ENCODE measurements at regions not wholly inside any gene's neighbourhood (a gene's known extent, or its start where the extent isn't known, plus 50 kb on each side); places are given as distances from the start of the nearest gene placed in this dataset.

DNA sequence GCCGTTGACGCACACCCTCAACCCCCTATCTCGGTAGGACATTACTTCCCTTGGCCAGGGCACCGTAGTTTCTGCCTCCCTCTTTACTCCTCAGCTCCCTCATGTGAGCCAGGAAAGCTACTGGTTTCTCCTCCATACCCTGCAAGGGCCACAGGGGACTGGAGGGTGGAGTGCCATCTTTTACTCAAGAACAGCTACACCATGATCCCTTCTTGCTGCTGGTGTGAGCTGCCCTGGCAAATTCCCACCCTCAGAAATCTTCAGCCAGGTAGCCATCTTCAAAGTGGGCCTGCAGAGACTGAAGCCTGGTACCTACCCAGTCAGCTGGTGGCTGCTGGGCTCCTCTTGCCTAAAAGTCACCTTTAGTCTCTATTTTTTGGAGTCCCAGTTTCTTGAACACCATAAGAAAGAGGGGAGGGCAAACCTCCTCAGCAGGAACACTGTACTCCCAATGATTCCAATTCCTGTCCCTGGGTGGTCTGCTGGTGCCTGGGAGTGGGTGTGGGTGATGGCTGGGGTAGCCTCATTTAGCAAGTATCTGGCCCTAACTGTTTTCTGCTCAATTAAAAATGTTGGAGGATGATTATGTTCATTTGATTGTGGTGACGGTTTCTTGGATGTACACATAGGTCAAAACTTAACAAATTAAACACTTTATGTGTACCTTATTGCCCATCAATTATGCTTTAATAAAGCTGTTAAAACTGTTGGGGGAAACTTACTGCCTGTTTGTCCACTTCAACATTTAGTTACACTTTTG lies 105.0 kb upstream of the NPY start:
- no peaks in the 10 kb centered on the region for H3K9me3 ChIP-seq
- H3K4me3 ChIP-seq, result no peak overlapping the region
- H3K36me3 ChIP-seq, result no peaks in the 10 kb centered on the region
- no peak overlapping the region for H3K27ac ChIP-seq
- TF ChIP-seq, protein P1, sequence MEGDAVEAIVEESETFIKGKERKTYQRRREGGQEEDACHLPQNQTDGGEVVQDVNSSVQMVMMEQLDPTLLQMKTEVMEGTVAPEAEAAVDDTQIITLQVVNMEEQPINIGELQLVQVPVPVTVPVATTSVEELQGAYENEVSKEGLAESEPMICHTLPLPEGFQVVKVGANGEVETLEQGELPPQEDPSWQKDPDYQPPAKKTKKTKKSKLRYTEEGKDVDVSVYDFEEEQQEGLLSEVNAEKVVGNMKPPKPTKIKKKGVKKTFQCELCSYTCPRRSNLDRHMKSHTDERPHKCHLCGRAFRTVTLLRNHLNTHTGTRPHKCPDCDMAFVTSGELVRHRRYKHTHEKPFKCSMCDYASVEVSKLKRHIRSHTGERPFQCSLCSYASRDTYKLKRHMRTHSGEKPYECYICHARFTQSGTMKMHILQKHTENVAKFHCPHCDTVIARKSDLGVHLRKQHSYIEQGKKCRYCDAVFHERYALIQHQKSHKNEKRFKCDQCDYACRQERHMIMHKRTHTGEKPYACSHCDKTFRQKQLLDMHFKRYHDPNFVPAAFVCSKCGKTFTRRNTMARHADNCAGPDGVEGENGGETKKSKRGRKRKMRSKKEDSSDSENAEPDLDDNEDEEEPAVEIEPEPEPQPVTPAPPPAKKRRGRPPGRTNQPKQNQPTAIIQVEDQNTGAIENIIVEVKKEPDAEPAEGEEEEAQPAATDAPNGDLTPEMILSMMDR (IDR thresholded peaks at IDR 0.05), result no peak
- TF ChIP-seq POLR2A (IDR thresholded peaks at IDR 0.05), result no peak
- no peaks in the 10 kb centered on the region for H3K27me3 ChIP-seq
- no peaks in the 10 kb centered on the region for H3K4me1 ChIP-seq
- DNase-seq (no peak), ATAC-seq (no peak)
- intact Hi-C loops (cut with DNase I), result no loop called here
- 90% methylated on average over 4 of the region's 5 CpGs for WGBS (ENCODE audit: insufficient coverage, low coverage, low lambda C conversion rate, missing lambda C conversion rate)

DNA sequence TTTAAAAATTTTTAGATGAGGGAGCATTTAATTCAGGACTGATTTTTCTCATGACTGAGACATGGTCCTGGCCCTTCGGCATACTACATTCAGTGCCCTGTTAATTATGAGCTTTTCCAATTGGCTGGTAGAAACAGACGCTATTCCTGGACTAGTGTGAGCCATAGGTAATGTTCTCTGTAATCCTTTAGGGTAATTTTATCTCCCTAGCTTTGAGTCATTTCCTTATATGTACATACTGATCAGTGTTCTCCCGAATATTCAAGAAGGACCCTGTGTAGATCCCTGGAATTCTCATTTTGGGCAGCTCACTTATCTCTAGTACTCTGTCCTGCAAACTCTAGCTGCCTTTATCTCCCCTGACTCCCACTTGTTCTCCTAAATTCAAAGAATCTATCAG lies 92.6 kb upstream of the NPY start:
- intact Hi-C loops (cut with DNase I), result no loop called here
- H3K27me3 ChIP-seq, result no peaks in the 10 kb centered on the region
- H3K4me1 ChIP-seq, result no peaks in the 10 kb centered on the region
- 68% methylated on average over 3 of the region's 3 CpGs for WGBS (ENCODE audit: insufficient coverage, low coverage, low lambda C conversion rate, missing lambda C conversion rate)
- H3K9me3 ChIP-seq, result no peaks in the 10 kb centered on the region
- TF ChIP-seq, protein P1 (IDR thresholded peaks at IDR 0.05), result no peak
- no peak for TF ChIP-seq POLR2A (IDR thresholded peaks at IDR 0.05)
- no peaks in the 10 kb centered on the region for H3K36me3 ChIP-seq
- DNase-seq (no peak), ATAC-seq (no peak)
- H3K4me3 ChIP-seq, result no peak overlapping the region
- H3K27ac ChIP-seq, result no peak overlapping the region

DNA sequence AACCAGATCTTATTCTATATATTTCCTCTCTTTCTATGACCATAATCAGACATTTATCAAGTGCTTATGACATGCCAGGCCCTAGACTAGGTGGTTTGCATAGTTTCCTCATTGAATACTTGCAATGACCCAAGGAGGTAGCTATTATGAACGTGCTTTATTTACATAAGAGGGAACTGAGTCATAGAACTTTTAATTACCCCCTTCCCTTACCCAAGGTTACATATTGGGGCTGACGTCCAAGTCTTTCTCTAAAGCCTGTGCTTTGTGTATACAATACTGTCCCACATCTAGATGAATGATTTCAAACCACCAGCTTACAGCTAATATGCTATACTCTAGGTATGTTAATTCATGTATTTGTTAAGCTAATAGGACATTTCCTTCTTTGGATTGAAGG lies 91.9 kb upstream of the NPY start:
- intact Hi-C loops (cut with DNase I), result no loop called here
- no peak overlapping the region for H3K27ac ChIP-seq
- no peak for TF ChIP-seq POLR2A (IDR thresholded peaks at IDR 0.05)
- no peaks in the 10 kb centered on the region for H3K4me1 ChIP-seq
- H3K27me3 ChIP-seq, result no peaks in the 10 kb centered on the region
- 36% methylated on average over 2 of the region's 2 CpGs for WGBS (ENCODE audit: insufficient coverage, low coverage, low lambda C conversion rate, missing lambda C conversion rate)
- H3K36me3 ChIP-seq, result no peaks in the 10 kb centered on the region
- no peak overlapping the region for H3K4me3 ChIP-seq
- DNase-seq (no peak), ATAC-seq (no peak)
- no peaks in the 10 kb centered on the region for H3K9me3 ChIP-seq

DNA sequence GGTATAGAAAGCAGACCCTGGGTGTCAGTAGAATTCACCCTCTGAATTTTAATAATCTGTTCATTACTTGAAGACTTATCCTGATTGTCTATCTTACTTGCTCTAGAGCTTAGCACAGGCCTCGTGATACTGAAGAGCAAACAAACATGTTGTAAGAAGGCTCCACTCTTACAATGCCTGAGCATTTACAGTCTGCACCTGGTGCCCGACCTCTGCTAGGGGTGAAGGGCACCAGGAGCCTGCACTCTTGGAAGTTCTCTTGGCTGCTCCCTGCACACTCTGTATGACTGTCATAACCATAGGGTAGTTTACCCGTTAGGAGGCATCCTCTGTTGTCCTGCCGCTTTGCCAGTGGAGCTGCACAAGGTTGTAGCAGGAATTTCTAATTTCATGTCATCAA lies 91.3 kb upstream of the NPY start:
- peak in 3 of 4 donors; percentile 11 to 32 (median 27) for ATAC-seq

DNA sequence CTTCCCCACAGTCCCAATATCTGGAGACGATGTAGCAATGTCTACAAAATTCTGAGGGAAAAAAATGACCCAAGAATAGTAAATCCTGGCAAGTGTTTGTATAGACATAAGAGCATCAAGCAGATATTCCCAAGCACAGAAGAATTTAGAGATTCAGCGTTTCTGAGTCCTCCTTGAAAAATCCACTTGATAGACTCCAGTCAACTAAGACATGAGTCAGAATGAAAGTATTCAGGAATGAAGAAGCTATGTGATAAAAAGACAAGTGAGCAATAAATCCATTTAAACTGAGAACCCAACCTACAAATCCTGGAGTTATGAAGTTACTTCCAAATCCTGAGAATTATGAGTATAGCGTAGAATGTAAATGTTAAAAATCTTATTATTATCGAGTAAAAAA lies 86.1 kb upstream of the NPY start:
- H3K36me3 ChIP-seq, result no peaks in the 10 kb centered on the region
- no peaks in the 10 kb centered on the region for H3K4me1 ChIP-seq
- ATAC-seq, result no peak
- H3K4me3 ChIP-seq, result no peak overlapping the region
- DNase-seq, result no peak
- no peaks in the 10 kb centered on the region for H3K9me3 ChIP-seq
- WGBS (ENCODE audit: insufficient coverage, low coverage, low lambda C conversion rate, missing lambda C conversion rate), result 71% methylated on average over 3 of the region's 4 CpGs
- H3K27ac ChIP-seq, result no peak overlapping the region
- intact Hi-C loops (cut with DNase I), result no loop called here
- no peaks in the 10 kb centered on the region for H3K27me3 ChIP-seq
- TF ChIP-seq, protein P1 (IDR thresholded peaks at IDR 0.05), result no peak
- no peak for TF ChIP-seq POLR2A (IDR thresholded peaks at IDR 0.05)

More for the DNA sequence above, 91.3 kb upstream of the NPY start:
- Histone ChIP-seq H3K36me3 (no peaks in the 10 kb centered on the region), H3K4me3 (no peak overlapping the region), H3K27ac (no peak overlapping the region), H3K27me3 (no peaks in the 10 kb centered on the region), H3K4me1 (no peaks in the 10 kb centered on the region), H3K9me3 (no peaks in the 10 kb centered on the region)
- no peak for TF ChIP-seq POLR2A (IDR thresholded peaks at IDR 0.05)
- DNase-seq, result no peak
- intact Hi-C loops (cut with DNase I), result no loop called here
- WGBS (ENCODE audit: insufficient coverage, low coverage, low lambda C conversion rate, missing lambda C conversion rate), result 62% methylated on average over 3 of the region's 4 CpGs
